ENCODE measurements at regions not wholly inside any gene's neighbourhood (a gene's known extent, or its start where the extent isn't known, plus 50 kb on each side); places are given as distances from the start of the nearest gene placed in this dataset.

- Histone ChIP-seq H3K27me3 (replicated peaks; ENCODE audit: control insufficient read depth, insufficient read depth, low read length, poor library complexity, severe bottlenecking) (no peaks in the 10 kb centered on the region), H3K4me3 (ENCODE audit: insufficient read depth, low read depth, low read length, poor library complexity, severe bottlenecking) (no peak overlapping the region), H3K36me3 (ENCODE audit: control insufficient read depth, insufficient read depth, low read length) (no peaks in the 10 kb centered on the region), H3K27ac (ENCODE audit: insufficient read depth, low read length, poor library complexity, severe bottlenecking) (no peak overlapping the region), H3K4me1 (ENCODE audit: control insufficient read depth, insufficient read depth, low read length, poor library complexity, severe bottlenecking) (no peaks in the 10 kb centered on the region), H3K9me3 (ENCODE audit: control insufficient read depth, low read length) (no peaks in the 10 kb centered on the region)
- no peak for DNase-seq
These were observed 149.9 kb downstream of the SHQ1 start for GRCh38 chr3:72698154-72698917.

DNA sequence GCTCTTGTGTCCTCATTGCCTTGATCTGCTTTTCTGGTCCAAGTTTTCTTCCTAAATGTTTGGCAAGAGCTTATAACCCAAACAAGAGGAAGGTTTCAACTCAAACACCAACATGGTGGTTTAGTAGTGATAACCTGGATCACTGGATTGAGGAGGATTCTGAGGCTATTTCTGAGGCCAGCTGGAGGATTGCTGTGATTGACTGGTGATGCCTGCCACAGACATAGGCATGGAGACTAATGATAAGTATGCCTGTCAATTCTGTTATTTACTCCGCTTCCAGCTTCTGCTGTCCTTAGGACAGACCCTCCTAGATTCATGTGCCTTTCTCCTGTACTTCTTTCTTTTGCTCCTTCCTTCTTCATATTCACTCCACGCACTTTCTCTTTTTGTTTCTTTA is 150.5 kb downstream of the SHQ1 start:
- H3K4me3 ChIP-seq (ENCODE audit: insufficient read depth, low read depth, low read length, poor library complexity, severe bottlenecking): no peak overlapping the region
- no peak for DNase-seq
- H3K27me3 ChIP-seq (replicated peaks; ENCODE audit: control insufficient read depth, insufficient read depth, low read length, poor library complexity, severe bottlenecking): no peaks in the 10 kb centered on the region

GRCh38 chr3:72696815-72697214 is 151.4 kb downstream of the SHQ1 start:
- Histone ChIP-seq H3K9me3 (ENCODE audit: control insufficient read depth, low read length) (no peaks in the 10 kb centered on the region), H3K27ac (ENCODE audit: insufficient read depth, low read length, poor library complexity, severe bottlenecking) (no peak overlapping the region), H3K36me3 (ENCODE audit: control insufficient read depth, insufficient read depth, low read length) (no peaks in the 10 kb centered on the region), H3K4me3 (ENCODE audit: insufficient read depth, low read depth, low read length, poor library complexity, severe bottlenecking) (no peak overlapping the region), H3K27me3 (replicated peaks; ENCODE audit: control insufficient read depth, insufficient read depth, low read length, poor library complexity, severe bottlenecking) (no peaks in the 10 kb centered on the region), H3K4me1 (ENCODE audit: control insufficient read depth, insufficient read depth, low read length, poor library complexity, severe bottlenecking) (no peaks in the 10 kb centered on the region)
- no peak for DNase-seq

More for the DNA sequence above, 150.5 kb downstream of the SHQ1 start:
- Histone ChIP-seq H3K36me3 (ENCODE audit: control insufficient read depth, insufficient read depth, low read length) (no peaks in the 10 kb centered on the region), H3K27ac (ENCODE audit: insufficient read depth, low read length, poor library complexity, severe bottlenecking) (no peak overlapping the region), H3K4me1 (ENCODE audit: control insufficient read depth, insufficient read depth, low read length, poor library complexity, severe bottlenecking) (no peaks in the 10 kb centered on the region), H3K9me3 (ENCODE audit: control insufficient read depth, low read length) (no peaks in the 10 kb centered on the region)

- H3K4me3 ChIP-seq (ENCODE audit: insufficient read depth, low read depth, low read length, poor library complexity, severe bottlenecking): no peak overlapping the region
- no peaks in the 10 kb centered on the region for H3K27me3 ChIP-seq (replicated peaks; ENCODE audit: control insufficient read depth, insufficient read depth, low read length, poor library complexity, severe bottlenecking)
- H3K4me1 ChIP-seq (ENCODE audit: control insufficient read depth, insufficient read depth, low read length, poor library complexity, severe bottlenecking): no peaks in the 10 kb centered on the region
- DNase-seq: no peak
- H3K9me3 ChIP-seq (ENCODE audit: control insufficient read depth, low read length): no peaks in the 10 kb centered on the region
- H3K27ac ChIP-seq (ENCODE audit: insufficient read depth, low read length, poor library complexity, severe bottlenecking): no peak overlapping the region
- H3K36me3 ChIP-seq (ENCODE audit: control insufficient read depth, insufficient read depth, low read length): no peaks in the 10 kb centered on the region
These were observed 153.8 kb downstream of the SHQ1 start for GRCh38 chr3:72694398-72694797.

DNA sequence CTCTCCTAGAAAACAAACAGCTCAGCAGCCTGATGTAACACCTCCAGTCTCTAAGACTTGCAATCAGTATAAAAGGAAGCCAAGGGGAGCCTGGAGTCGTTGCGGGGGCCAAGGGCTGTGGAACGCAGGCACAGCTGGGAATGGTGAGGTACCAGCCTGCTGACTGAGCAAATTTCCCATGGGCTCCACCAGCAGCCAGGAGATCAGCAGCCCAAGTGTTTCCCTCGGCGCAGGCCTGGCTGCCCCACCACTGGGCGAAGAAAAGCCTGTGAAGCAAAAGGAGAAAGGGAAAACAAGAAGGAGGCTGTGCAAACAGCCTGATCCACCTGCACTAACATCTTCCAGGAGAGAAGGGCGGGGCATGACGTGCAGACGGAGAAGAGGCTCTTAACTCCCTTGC is 155.3 kb downstream of the SHQ1 start:
- H3K4me3 ChIP-seq (ENCODE audit: insufficient read depth, low read depth, low read length, poor library complexity, severe bottlenecking): no peak overlapping the region
- no peak for DNase-seq
- H3K36me3 ChIP-seq (ENCODE audit: control insufficient read depth, insufficient read depth, low read length): no peaks in the 10 kb centered on the region
- H3K4me1 ChIP-seq (ENCODE audit: control insufficient read depth, insufficient read depth, low read length, poor library complexity, severe bottlenecking): no peaks in the 10 kb centered on the region
- H3K27ac ChIP-seq (ENCODE audit: insufficient read depth, low read length, poor library complexity, severe bottlenecking): no peak overlapping the region
- no peaks in the 10 kb centered on the region for H3K9me3 ChIP-seq (ENCODE audit: control insufficient read depth, low read length)
- no peaks in the 10 kb centered on the region for H3K27me3 ChIP-seq (replicated peaks; ENCODE audit: control insufficient read depth, insufficient read depth, low read length, poor library complexity, severe bottlenecking)

GRCh38 chr3:72690629-72691028 is 157.6 kb downstream of the SHQ1 start:
- DNase-seq: no peak
- H3K4me3 ChIP-seq (ENCODE audit: insufficient read depth, low read depth, low read length, poor library complexity, severe bottlenecking): no peak overlapping the region
- H3K9me3 ChIP-seq (ENCODE audit: control insufficient read depth, low read length): no peaks in the 10 kb centered on the region
- H3K4me1 ChIP-seq (ENCODE audit: control insufficient read depth, insufficient read depth, low read length, poor library complexity, severe bottlenecking): no peaks in the 10 kb centered on the region
- H3K27ac ChIP-seq (ENCODE audit: insufficient read depth, low read length, poor library complexity, severe bottlenecking): no peak overlapping the region
- H3K36me3 ChIP-seq (ENCODE audit: control insufficient read depth, insufficient read depth, low read length): no peaks in the 10 kb centered on the region
- H3K27me3 ChIP-seq (replicated peaks; ENCODE audit: control insufficient read depth, insufficient read depth, low read length, poor library complexity, severe bottlenecking): no peaks in the 10 kb centered on the region

DNA sequence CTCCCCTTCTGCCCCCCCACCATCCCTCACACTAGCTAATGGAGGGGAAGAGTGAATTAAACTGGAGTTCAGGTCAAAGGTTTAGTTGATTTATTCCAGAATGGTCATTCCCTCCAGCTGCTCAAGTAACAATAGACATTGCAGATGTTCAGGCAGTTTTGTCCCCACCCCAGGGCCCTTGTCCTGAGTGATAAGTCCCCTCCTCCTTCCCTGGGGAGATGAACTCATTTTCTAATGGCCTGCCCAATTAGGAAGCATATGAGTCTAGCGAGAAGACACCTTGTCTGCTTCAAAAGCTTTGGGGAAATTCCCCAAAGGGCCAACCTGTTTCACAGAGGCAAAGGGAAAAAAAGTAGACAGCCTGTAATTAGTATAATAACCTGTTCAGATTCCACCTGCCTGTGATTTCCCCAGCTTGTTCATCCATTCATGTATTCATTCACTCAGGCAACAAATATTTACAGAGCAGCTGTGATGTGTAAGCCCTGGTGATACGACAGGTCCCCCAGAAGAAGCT is 165.3 kb downstream of the SHQ1 start:
- Histone ChIP-seq H3K27me3 (replicated peaks; ENCODE audit: control insufficient read depth, insufficient read depth, low read length, poor library complexity, severe bottlenecking) (no peaks in the 10 kb centered on the region), H3K4me1 (ENCODE audit: control insufficient read depth, insufficient read depth, low read length, poor library complexity, severe bottlenecking) (no peaks in the 10 kb centered on the region), H3K27ac (ENCODE audit: insufficient read depth, low read length, poor library complexity, severe bottlenecking) (no peak overlapping the region), H3K4me3 (ENCODE audit: insufficient read depth, low read depth, low read length, poor library complexity, severe bottlenecking) (no peak overlapping the region), H3K36me3 (ENCODE audit: control insufficient read depth, insufficient read depth, low read length) (no peaks in the 10 kb centered on the region), H3K9me3 (ENCODE audit: control insufficient read depth, low read length) (no peaks in the 10 kb centered on the region)
- DNase-seq: no peak

DNA sequence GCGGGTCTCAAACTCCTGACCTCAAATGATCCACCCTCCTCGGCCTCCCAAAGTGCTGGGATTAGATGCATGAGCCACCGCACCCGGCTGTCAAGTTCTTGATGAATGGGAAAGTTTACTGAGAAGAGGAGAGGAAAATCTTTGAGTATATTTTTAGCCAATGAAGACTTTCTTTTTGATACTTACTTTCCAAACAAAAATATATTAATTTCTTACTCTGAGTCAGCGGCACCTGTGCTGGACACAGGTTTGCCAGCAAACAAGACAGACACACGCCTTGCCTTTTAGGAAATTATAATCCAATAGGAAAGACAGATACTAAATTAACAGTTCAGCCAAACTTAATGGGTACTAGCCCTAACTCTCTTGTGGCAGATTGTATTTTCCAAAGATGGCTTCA is 166.6 kb downstream of the SHQ1 start:
- Histone ChIP-seq H3K27me3 (replicated peaks; ENCODE audit: control insufficient read depth, insufficient read depth, low read length, poor library complexity, severe bottlenecking) (no peaks in the 10 kb centered on the region), H3K4me1 (ENCODE audit: control insufficient read depth, insufficient read depth, low read length, poor library complexity, severe bottlenecking) (no peaks in the 10 kb centered on the region), H3K36me3 (ENCODE audit: control insufficient read depth, insufficient read depth, low read length) (no peaks in the 10 kb centered on the region), H3K9me3 (ENCODE audit: control insufficient read depth, low read length) (no peaks in the 10 kb centered on the region), H3K27ac (ENCODE audit: insufficient read depth, low read length, poor library complexity, severe bottlenecking) (no peak overlapping the region), H3K4me3 (ENCODE audit: insufficient read depth, low read depth, low read length, poor library complexity, severe bottlenecking) (no peak overlapping the region)
- no peak for DNase-seq

DNA sequence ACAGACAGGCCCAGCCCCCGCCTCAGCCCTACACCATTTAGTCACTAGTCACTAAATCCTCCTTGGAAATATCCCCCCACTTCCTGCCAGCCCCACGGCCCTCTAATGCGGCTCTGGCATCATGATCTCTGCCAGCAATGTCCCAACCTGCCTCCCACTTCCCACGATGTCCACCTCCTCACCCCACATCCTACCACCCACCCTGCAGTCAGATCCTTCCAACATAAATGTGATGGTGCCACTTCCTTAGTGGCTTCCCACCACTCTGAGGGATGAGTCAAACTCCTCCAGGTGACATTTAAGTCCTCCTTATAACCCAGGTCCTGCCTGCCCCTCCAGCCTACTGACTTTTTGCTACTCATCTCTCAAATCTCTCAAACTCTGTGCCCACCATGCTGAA is 167.5 kb downstream of the SHQ1 start:
- Histone ChIP-seq H3K36me3 (ENCODE audit: control insufficient read depth, insufficient read depth, low read length) (no peaks in the 10 kb centered on the region), H3K4me1 (ENCODE audit: control insufficient read depth, insufficient read depth, low read length, poor library complexity, severe bottlenecking) (no peaks in the 10 kb centered on the region), H3K27ac (ENCODE audit: insufficient read depth, low read length, poor library complexity, severe bottlenecking) (no peak overlapping the region), H3K4me3 (ENCODE audit: insufficient read depth, low read depth, low read length, poor library complexity, severe bottlenecking) (no peak overlapping the region), H3K27me3 (replicated peaks; ENCODE audit: control insufficient read depth, insufficient read depth, low read length, poor library complexity, severe bottlenecking) (no peaks in the 10 kb centered on the region), H3K9me3 (ENCODE audit: control insufficient read depth, low read length) (no peaks in the 10 kb centered on the region)
- no peak for DNase-seq

GRCh38 chr3:72679540-72680198 is 168.6 kb downstream of the SHQ1 start:
- no peak for DNase-seq
- Histone ChIP-seq H3K27ac (ENCODE audit: insufficient read depth, low read length, poor library complexity, severe bottlenecking) (no peak overlapping the region), H3K4me1 (ENCODE audit: control insufficient read depth, insufficient read depth, low read length, poor library complexity, severe bottlenecking) (no peaks in the 10 kb centered on the region), H3K27me3 (replicated peaks; ENCODE audit: control insufficient read depth, insufficient read depth, low read length, poor library complexity, severe bottlenecking) (no peaks in the 10 kb centered on the region), H3K4me3 (ENCODE audit: insufficient read depth, low read depth, low read length, poor library complexity, severe bottlenecking) (no peak overlapping the region), H3K36me3 (ENCODE audit: control insufficient read depth, insufficient read depth, low read length) (no peaks in the 10 kb centered on the region), H3K9me3 (ENCODE audit: control insufficient read depth, low read length) (no peaks in the 10 kb centered on the region)
